MM.1S (cell line): ENCODE measurements at regions not wholly inside any gene's neighbourhood (a gene's known extent, or its start where the extent isn't known, plus 50 kb on each side); places are given as distances from the start of the nearest gene placed in this dataset.

ENCODE experiments used
- DNase-seq: peaks from one replicate; pipeline ENCODE4 v3.0.0-alpha.2; 2015
- H2AFZ ChIP-seq: fragments of 300-600 bp; sonication (generic); 2 replicates; pipeline ENCODE4 v1.6.0; 2016; ENCODE audit warnings: antibody characterized with exemption, low read length
- H3F3A ChIP-seq: fragments of 300-600 bp; sonication (generic); 2 replicates; pipeline ENCODE4 v1.6.1; 2016; ENCODE audit warnings: mild to moderate bottlenecking, antibody characterized with exemption, low read length, moderate library complexity, mixed read lengths; ENCODE audit not compliant: insufficient read depth
- H3K27ac ChIP-seq: fragments of 300-600 bp; sonication (generic); 2 replicates; pipeline ENCODE4 v1.5.1; 2016; ENCODE audit warnings: mild to moderate bottlenecking, low read length
- H3K27me3 ChIP-seq: fragments of 300-600 bp; sonication (generic); replicated peaks from 2 replicates; pipeline ENCODE4 v1.6.0; 2016; ENCODE audit warnings: low read length; ENCODE audit not compliant: insufficient read depth
- H3K36me3 ChIP-seq: fragments of 300-600 bp; sonication (generic); replicated peaks from 2 replicates; pipeline ENCODE4 v1.6.1; 2016; ENCODE audit warnings: mild to moderate bottlenecking, low read length, mixed read lengths; ENCODE audit not compliant: insufficient read depth
- H3K4me1 ChIP-seq: fragments of 300-600 bp; sonication (generic); 2 replicates; pipeline ENCODE4 v1.6.1; 2016; ENCODE audit warnings: low read length, mixed read lengths
- H3K4me2 ChIP-seq: fragments of 300-600 bp; sonication (generic); 2 replicates; pipeline ENCODE4 v1.6.0; 2016; ENCODE audit warnings: low read depth, low read length
- H3K4me3 ChIP-seq: fragments of 300-600 bp; sonication (generic); 2 replicates; pipeline ENCODE4 v1.5.1; 2016; ENCODE audit warnings: low read length, mixed read lengths
- H3K79me2 ChIP-seq: fragments of 300-600 bp; sonication (generic); 2 replicates; pipeline ENCODE4 v1.6.1; 2016; ENCODE audit warnings: mixed run types, low read length, mixed read lengths
- H3K9ac ChIP-seq: fragments of 300-600 bp; sonication (generic); 2 replicates; pipeline ENCODE4 v1.6.1; 2016; ENCODE audit warnings: low read length, mixed read lengths
- H3K9me2 ChIP-seq: fragments of 300-600 bp; sonication (generic); replicated peaks from 2 replicates; pipeline ENCODE4 v1.6.1; 2016; ENCODE audit warnings: mild to moderate bottlenecking, low read length, mixed read lengths; ENCODE audit not compliant: insufficient read depth
- H3K9me3 ChIP-seq: fragments of 300-600 bp; sonication (generic); replicated peaks from 2 replicates; pipeline ENCODE4 v1.6.1; 2016; ENCODE audit warnings: mild to moderate bottlenecking, low read length, mixed read lengths; ENCODE audit not compliant: insufficient read depth
- H4K20me1 ChIP-seq: fragments of 300-600 bp; sonication (generic); 2 replicates; pipeline ENCODE4 v1.6.1; 2016; ENCODE audit warnings: mild to moderate bottlenecking, low read length, moderate library complexity, mixed read lengths; ENCODE audit not compliant: insufficient read depth
- EZH2 ChIP-seq: fragments of 300-600 bp; sonication (generic); optimal IDR thresholded peaks from 2 replicates; pipeline ENCODE3; 2017; ENCODE audit warnings: low read depth, mild to moderate bottlenecking, antibody characterized with exemption, low read length, mixed read lengths
- EZH2phosphoT487 ChIP-seq: fragments of 300-600 bp; sonication (generic); IDR thresholded peaks from 2 replicates; pipeline ENCODE4 v1.6.1; 2018; ENCODE audit warnings: antibody characterized with exemption, low read length
- TF ChIP-seq, protein P1 (sequence below): fragments of 300-600 bp; sonication (generic); IDR thresholded peaks from 2 replicates; pipeline ENCODE4 v1.5.1; 2016; ENCODE audit warnings: antibody characterized with exemption, low read length, mixed read lengths

GRCh38 chr13:90585392-90585791, 762.1 kb upstream of the MIR17HG start:
- TF ChIP-seq EZH2phosphoT487 (no peak), EZH2 (no peak)
- TF ChIP-seq, protein P1, sequence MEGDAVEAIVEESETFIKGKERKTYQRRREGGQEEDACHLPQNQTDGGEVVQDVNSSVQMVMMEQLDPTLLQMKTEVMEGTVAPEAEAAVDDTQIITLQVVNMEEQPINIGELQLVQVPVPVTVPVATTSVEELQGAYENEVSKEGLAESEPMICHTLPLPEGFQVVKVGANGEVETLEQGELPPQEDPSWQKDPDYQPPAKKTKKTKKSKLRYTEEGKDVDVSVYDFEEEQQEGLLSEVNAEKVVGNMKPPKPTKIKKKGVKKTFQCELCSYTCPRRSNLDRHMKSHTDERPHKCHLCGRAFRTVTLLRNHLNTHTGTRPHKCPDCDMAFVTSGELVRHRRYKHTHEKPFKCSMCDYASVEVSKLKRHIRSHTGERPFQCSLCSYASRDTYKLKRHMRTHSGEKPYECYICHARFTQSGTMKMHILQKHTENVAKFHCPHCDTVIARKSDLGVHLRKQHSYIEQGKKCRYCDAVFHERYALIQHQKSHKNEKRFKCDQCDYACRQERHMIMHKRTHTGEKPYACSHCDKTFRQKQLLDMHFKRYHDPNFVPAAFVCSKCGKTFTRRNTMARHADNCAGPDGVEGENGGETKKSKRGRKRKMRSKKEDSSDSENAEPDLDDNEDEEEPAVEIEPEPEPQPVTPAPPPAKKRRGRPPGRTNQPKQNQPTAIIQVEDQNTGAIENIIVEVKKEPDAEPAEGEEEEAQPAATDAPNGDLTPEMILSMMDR: no peak
- Histone ChIP-seq H3K9ac (no peak overlapping the region), H3K4me3 (no peak overlapping the region), H3K4me2 (peak overlapping the region; percentile 43; the same call in 1 of the 2 replicates), H3F3A (no peaks in the 10 kb centered on the region), H3K27ac (peak overlapping the region; percentile 58; the same call in 1 of the 2 replicates), H4K20me1 (no peaks in the 10 kb centered on the region), H3K4me1 (0 out of 2 replicates have a peak, but pooled peaks cover 7% of the 10 kb centered on the region), H3K36me3 (no peaks in the 10 kb centered on the region), H3K9me2 (no peaks in the 10 kb centered on the region), H3K9me3 (no peaks in the 10 kb centered on the region), H3K27me3 (no peaks in the 10 kb centered on the region), H2AFZ (peak overlapping the region; percentile 6; the same call in 1 of the 2 replicates), H3K79me2 (no peaks in the 10 kb centered on the region)
- peak; percentile 58 for DNase-seq

DNA sequence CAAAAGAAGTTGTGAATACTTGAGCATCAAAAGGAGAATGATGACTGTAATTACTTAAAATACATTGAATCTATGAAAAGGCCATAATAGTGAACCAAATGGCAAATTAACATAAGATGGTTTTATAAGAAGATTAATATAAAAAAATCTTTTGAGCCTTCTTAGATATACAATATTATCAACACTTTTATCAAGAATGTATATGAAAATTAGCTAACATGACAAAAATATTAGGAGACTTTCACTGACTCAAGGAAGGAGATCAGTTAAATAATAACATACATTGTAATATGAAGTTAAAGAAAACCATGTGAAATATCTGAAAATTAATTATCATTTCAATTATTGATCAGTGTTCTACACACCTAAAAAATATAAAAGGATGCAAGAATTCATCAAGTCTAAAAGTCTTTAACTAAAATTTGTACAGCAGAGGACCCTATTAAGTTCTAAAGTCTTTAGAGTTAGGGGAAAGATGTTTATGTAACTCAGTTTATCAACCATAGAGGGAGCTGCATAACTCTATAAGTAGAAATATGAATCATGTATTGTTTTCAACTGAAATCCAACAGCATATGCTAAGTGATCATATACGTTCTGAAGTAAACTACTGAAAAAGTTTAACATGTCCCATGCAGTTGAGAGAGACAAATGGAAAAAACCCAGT, 756.1 kb upstream of the MIR17HG start:
- Histone ChIP-seq H3K27ac (no peak overlapping the region), H3K27me3 (no peaks in the 10 kb centered on the region), H3K4me3 (no peak overlapping the region), H4K20me1 (no peaks in the 10 kb centered on the region), H3K9me2 (no peaks in the 10 kb centered on the region), H3K9ac (no peak overlapping the region), H3K36me3 (no peaks in the 10 kb centered on the region), H3F3A (no peaks in the 10 kb centered on the region), H2AFZ (no peak overlapping the region), H3K4me2 (no peak overlapping the region), H3K79me2 (no peaks in the 10 kb centered on the region), H3K4me1 (no peaks in the 10 kb centered on the region), H3K9me3 (no peaks in the 10 kb centered on the region)
- TF ChIP-seq, protein P1: no peak
- TF ChIP-seq EZH2: no peak
- no peak for TF ChIP-seq EZH2phosphoT487
- no peak for DNase-seq

- Histone ChIP-seq H2AFZ (no peak overlapping the region), H3K4me1 (no peaks in the 10 kb centered on the region), H3K4me3 (no peak overlapping the region), H3K9me2 (no peaks in the 10 kb centered on the region), H3K36me3 (no peaks in the 10 kb centered on the region), H3F3A (no peaks in the 10 kb centered on the region), H3K27me3 (no peaks in the 10 kb centered on the region), H3K9me3 (no peaks in the 10 kb centered on the region), H3K27ac (no peak overlapping the region), H3K9ac (no peak overlapping the region), H3K4me2 (no peak overlapping the region), H3K79me2 (no peaks in the 10 kb centered on the region), H4K20me1 (no peaks in the 10 kb centered on the region)
- no peak for DNase-seq
- TF ChIP-seq EZH2 (no peak), EZH2phosphoT487 (no peak)
- TF ChIP-seq, protein P1: no peak
These were observed 755.6 kb upstream of the MIR17HG start for GRCh38 chr13:90591927-90592268.
